Peyer's patch (tissue), 4 donors: ENCODE measurements at regions not wholly inside any gene's neighbourhood (a gene's known extent, or its start where the extent isn't known, plus 50 kb on each side); places are given as distances from the start of the nearest gene placed in this dataset.

ENCODE experiments used
- CTCF ChIP-seq, 6 experiments: fragments of 450-650 bp in 4 of 6; fragments of 200-600 bp in 2 of 6; sonication (generic) in 1 of 6; IDR thresholded peaks; one replicate each; pipeline ENCODE4 v1.5.1; 2017 to 2019; ENCODE audit warnings: antibody characterized with exemption in 6 of 6, mild to moderate bottlenecking in 3 of 6, moderate library complexity in 1 of 6
- POLR2A ChIP-seq, 2 donors: fragments of 450-650 bp; IDR thresholded peaks; one replicate each; pipeline ENCODE4 v1.5.1; 2017; ENCODE audit warnings: antibody characterized with exemption in 2 of 2, mild to moderate bottlenecking in 2 of 2, moderate library complexity in 2 of 2

GRCh38 chr9:13033959-13034693 lies 245.4 kb downstream of the MPDZ start:
- TF ChIP-seq CTCF (IDR thresholded peaks at IDR 0.05), result peak in 4 of 6 experiments; percentile 7 to 50 (median 47)
- TF ChIP-seq POLR2A (IDR thresholded peaks at IDR 0.05), result no peak
